GM18867 (cell line): ENCODE measurements at regions not wholly inside any gene's neighbourhood (a gene's known extent, or its start where the extent isn't known, plus 50 kb on each side); places are given as distances from the start of the nearest gene placed in this dataset.
"Not testable (repeated sequence)": the region's sequence is repeated elsewhere in the genome, so short reads cannot be mapped to it uniquely, and the experiment has no call there.

ENCODE experiments used
- ATAC-seq: cut with Tn5 transposase; IDR thresholded peaks from one replicate; pipeline ENCODE4 v1.9.1; 2021; ENCODE audit warnings: mild to moderate bottlenecking, moderate library complexity; ENCODE audit not compliant: unreplicated experiment

DNA sequence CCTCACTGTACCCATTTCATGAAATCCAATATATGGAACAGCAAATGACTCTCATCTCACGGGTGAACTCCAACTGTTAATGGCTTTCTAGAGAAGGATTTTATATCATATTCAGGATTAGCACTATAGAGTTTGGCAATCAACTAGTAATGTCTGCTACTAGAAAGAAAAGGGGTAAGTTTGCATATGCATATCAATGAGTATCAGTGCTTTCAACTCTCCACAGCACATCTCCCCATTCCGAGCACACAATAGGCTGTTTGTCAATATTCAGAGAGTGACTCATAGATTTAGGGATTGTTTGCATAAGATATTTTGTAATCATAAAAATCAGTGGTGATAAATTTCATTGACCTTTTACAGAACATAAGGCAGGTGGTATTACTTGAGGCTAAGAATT lies 163.2 kb upstream of the LMCD1 start:
- ATAC-seq, result no peak

DNA sequence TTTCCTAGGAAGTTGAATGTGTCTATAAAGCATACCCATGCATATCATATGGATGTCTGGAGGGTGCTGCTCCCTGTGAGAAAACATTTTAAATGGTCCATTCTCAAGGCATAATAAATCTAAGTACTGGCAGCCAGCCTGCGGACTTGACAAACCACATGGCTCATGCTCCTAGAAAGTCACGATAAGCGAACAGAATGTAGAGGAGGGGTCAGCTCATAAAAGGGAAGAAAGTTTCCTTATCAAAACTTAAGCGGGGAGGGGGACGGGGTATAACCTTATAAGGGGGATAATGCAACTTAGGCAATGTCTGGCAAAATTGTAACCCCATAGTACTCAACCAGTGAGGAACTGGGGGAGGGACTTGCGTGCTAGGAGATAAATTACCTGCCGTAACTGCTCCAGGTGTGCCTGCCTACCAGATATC lies 159.8 kb upstream of the LMCD1 start:
- ATAC-seq, result no peak

DNA sequence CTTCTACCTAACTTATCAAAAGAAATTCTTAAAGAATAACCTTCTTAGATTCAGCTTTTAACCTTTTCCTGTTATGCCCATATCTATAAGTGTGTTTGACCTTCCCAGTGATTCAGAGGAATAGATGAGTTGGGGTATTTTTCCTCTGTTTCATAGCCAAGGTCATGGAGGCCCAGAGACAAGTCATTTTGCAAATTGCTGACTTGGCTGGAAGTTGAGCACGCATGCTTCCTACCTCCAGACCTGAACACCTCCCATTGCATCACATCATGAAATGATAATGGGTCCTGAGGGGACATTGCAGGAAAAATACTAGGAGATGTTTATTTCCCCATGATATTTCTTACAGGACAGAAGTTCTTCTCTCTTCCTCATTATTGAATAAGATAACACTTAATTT lies 158.6 kb upstream of the LMCD1 start:
- no peak for ATAC-seq

DNA sequence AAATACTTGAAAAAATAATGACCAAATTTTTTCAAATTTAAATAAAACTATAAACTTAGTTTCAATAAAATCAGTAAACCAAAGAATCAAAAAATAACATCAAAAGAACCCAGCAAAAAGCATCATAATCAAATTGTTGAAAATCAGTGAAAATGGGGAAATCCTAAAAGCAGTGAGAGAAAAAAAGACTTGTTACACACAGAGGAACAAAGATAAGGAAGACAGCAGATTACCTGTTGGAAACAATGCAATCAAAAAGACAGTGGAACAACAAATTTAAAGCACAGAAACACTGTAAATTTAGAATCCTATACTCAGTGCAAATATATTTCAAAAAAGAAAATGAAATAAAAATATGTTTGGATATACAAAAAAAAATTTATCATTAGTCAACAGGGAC lies 156.2 kb upstream of the LMCD1 start:
- no peak for ATAC-seq

DNA sequence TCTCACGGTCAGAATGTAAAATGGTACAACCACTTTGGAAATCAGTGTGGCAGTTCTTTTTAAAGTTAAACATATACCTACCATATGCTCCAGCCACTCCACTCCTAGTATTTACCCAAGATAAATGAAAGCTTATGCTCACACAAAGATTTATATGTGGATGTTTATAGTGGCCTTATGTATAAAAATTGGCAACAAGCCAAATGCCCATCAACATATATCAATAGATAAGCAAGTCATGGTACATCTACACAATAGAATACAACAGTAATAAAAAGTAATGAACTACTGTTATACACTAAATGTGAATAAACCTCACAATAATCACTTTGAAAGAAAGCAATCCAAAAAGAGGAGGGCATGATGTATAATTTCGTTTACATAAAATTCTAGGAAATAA lies 153.5 kb upstream of the LMCD1 start:
- ATAC-seq, result no peak

DNA sequence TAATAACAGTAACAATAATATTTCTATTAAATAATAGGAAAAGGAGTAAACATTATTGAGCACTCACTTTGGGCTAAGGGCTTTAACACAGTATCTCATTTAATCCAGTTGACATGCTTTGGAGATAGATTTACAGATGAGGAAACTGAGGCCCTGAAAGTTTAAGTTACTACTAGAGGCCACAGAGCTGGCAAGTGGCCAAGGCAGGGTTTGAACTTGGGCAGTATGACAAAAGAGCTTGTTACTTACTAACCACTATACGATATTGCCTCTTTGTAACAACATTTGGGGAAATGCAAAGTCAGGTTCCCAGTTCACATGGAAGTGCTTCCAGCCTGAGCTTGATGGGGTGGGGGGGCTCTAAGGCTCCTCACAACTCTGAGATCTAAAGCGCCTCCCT lies 149.1 kb upstream of the LMCD1 start:
- ATAC-seq, result no peak

DNA sequence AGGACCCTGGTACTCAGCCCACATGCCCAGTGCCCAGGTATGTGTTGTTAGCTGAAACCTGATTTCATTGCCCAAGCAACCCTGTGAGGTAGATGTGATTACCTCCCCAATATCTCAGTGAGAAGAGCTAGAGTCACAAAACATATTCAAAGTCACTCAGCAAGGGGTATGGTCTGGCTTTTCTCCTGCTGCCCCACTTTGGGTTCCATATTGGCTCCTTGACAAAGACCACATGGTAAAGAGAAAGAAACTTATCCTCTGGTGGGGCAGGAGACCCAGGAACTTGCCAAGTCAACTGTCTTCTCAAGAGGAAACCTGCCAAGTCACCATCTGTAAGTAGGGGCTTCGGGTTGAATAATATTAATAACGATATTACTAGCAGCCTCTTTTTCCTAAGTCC lies 148.3 kb upstream of the LMCD1 start:
- no peak for ATAC-seq

DNA sequence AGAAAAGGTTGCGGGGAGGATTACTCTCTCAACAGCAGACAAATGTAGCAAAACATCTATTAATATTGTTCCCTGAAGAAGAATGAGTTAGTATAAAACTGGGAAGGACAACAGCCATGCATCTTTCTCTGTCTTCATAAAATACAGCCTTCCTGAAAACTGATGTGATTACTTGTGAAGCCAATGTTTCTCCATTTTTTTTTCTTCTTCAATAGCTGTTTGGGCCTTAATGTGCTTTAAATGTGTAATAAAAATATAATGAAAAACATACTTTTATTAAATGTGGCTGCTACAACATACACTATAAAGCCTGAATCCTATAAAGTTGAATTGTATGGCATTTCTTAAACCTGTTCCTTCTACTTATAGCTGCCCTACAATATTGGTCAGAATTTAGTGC lies 146.3 kb upstream of the LMCD1 start:
- ATAC-seq, result no peak

DNA sequence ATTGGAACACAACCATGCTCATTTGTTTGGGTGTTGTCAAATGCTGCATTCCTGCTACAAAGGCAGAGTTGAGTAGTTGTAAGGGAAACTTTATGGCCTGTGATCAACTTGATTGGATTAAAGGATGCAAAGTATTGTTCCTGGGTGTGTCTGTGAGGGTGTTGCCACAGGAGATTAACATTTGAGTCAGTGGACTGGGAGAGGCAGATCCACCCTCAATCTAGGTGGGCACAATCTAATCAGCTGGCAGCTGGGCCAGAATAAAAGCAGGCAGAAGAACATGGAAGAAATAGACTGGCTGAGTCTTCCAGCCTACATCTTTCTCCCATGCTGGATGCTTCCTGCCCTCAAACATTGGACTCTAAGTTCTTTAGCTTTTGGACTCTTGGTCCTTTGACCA lies 145.6 kb upstream of the LMCD1 start:
- ATAC-seq, result not testable (repeated sequence)

DNA sequence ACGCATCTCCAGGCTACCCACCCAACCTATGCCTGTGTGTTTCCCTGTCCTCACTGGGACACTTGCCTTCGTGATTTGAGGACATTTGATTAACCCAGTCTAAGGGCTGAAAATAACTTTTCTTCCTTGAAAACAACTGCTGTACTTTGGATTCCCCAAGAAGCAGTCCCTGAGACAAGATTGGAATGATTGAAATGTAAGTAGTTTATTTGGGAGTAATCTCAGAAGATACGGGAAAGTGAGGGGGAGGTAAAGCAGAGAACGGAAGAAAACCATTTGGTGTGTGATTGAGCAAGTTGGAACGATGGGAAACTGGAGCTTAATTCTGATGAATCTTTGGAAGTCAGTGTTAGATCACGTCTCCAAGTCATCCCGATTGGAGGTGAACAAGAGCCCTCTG lies 143.8 kb upstream of the LMCD1 start:
- ATAC-seq, result no peak

DNA sequence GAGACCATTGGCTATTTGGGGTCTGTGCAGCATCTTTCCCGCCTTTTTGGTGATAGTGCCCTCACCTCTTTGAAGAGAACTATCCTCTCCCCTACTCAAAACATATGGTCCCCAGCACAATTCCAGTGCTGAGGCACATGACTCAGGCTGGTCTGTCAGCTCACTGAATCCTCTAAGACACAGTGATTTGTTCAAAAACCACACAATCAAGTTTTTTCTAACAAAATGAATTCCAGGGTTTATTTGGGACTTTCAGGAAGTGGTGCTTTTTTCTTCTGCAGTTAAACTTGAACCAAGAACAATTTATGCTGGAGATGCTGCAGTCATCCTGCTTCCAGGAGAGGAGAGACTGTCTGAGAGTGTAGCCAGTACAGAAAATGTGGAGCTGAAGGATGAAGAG lies 142.5 kb upstream of the LMCD1 start:
- no peak for ATAC-seq

DNA sequence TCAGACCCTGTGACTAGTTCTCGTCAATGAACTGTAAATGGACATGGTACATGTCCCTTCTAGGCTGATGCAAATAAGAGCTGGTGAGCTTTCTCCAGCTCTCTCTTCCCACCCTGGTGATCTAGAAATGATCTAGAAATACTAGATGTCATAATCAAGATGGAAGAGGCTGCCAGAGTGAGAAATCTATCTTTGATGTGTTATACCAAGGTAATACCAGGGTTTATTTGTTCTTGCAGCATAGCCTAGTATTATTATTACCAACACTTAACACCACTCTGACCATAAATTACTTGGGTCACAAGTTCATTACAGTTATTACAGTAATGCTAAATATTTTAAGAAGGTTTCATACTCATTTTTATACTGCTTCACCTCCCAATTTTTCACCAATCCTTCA lies 138.4 kb upstream of the LMCD1 start:
- ATAC-seq, result no peak

DNA sequence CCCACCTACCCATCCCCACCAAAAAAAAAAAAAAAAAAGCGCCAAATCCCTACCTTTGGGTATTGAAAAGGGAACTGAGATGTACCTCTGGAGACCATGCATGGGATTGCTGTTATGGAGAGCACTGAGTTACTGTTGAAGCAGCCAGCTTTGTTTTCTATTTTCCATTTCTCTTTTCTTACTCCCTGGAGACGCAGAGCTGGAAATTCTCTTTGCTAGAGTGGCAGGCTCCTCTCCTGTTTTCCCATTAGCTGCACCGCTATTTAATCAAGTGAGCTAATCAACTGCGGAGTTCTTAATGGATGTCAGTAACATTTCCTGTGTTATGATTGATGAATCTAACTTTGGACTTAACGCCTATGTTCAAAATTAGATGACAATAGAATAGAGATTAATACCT lies 136.1 kb upstream of the LMCD1 start:
- no peak for ATAC-seq

DNA sequence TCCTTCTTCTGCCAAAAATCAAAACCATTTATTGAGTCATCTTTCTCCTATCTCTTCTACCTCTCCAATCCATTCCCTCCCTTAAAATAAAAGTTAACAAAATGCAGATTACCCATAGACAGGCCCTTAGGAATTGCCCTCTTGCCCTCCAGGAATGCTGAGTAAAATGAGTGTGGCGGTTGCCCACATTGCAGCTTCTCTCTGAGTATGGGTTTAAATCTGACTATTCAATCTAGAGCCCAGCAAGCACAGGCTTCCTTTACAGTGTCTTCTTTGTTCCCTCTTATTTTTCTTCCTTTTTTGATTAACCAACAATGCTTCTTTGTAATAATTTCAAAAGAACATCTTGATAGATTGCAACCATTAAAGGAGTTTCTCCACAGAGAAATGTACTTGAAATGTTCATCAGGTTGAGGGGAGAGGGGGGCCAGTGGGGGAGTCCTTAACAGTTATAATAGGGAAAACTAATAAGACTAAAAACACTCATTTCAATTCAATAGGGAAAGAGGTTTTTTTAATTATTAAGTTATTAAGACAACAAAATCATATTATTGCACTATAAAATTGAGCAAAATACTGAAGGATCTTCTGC lies 135.3 kb upstream of the LMCD1 start:
- no peak for ATAC-seq

DNA sequence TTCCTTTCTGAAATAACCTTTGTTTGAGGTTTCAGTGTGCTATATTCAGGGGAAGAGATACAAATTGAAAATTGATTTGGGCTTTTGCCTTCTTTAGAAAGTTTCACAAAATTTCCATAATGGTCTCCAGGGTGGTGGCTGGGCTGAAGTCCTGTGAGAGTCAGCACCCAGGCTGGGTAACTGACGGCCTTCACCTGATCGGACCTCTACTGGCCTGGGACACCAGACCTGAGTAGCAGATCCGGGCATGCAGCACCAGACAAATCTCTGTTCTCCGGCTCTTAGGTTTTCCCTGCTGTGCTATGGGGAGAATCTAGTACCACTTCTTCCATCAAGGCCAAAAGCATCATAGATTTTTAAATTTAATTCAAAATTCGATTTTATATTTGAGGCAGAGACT lies 133.0 kb upstream of the LMCD1 start:
- ATAC-seq, result no peak

DNA sequence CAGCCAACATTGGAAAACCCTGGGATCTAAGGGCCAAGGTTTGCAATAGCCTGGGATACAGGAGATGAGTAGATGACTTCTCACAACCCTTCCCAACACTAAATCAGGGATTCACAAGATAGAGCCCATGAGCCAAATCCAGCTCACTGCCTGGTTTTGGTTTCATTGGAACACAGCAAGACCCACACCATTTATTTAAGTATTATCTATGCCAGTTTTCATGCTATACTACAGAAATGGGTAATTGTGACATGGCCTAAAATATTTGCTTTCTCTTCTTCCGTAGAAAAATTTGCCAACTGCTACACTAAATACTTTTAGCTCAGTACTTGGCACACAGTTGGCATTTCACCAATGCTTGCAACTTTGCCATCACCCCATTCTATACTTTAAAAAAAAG lies 132.0 kb upstream of the LMCD1 start:
- ATAC-seq, result no peak

DNA sequence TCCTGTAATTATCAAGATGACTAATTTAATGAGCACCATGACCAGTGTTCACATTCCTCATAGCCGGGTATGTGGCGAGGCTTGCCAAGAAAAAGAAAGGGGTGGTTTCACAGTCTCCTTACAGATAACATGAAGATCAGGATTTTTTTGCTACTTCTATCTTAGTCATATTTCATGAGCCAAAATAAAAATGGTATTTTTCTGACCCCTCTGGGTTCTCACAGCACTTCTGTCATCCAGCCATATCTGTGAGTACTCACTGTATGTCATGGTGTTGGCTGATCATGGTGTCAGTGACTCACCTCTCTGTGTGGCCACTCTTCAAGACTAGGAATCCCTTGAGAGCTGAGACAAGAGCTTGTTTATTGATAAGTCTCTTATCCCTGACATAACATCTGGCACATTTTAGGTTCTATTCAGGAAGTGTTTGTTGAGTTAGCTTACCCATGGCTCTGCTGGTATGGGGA lies 130.5 kb upstream of the LMCD1 start:
- no peak for ATAC-seq

DNA sequence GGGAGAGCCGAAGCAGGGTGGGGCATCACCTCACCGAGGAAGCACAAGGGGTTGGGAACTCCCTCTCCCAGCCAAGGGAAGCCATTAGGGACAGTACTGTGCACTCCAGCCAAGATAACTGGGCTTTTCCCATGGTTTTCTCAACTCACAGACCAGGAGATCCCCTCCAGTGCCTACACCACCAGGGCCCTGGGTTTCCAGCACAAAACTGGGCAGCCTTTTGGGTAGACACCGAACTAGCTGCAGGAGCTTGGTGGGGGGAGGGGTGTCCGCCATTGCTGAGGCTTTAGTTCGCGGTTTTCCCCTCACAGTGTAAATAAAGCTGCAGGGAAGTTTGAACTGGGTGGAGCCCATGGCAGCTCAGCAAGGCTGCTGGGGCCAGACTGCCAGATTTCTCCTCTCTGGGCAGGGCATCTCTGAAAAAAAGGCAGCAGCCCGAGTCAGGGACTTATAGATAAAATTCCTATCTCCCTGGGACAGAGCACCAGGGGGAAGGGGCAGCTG lies 129.6 kb upstream of the LMCD1 start:
- no peak for ATAC-seq

DNA sequence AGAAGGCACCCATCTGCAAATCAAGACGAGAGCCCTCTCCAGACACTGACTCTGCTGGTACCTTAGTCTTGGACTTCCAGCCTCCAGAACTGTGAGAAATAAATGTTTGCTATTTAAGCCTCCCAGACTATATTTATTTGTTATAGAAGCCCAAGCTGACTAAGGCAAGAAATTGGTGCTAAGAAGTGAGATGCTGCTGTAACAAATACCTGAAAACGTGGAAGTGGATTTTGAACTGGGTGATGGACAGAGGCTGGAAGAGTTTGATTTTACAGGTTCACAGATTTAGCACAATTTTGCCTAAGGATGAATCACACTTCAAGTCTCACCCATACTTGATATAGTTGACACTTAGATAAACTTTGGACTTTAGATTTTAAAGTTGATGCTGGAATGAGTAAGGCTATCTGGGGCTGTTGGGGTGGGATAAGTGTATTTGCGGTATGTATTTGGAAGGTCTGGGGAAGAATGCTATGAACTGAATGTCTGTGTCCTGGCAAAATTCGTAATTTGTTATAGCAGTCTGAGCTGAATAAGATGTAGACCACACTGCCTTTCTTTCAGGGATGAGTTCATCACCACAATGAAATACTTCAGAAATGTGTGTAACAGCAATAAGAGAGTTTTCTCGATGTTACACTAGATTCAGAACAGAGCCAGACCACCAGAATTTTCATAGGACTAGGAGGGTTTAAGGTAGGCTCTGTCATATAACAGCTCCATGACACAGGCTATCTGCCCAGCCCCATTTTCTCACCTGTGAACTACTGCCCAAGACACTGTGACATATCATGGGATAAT lies 120.5 kb upstream of the LMCD1 start:
- no peak for ATAC-seq

DNA sequence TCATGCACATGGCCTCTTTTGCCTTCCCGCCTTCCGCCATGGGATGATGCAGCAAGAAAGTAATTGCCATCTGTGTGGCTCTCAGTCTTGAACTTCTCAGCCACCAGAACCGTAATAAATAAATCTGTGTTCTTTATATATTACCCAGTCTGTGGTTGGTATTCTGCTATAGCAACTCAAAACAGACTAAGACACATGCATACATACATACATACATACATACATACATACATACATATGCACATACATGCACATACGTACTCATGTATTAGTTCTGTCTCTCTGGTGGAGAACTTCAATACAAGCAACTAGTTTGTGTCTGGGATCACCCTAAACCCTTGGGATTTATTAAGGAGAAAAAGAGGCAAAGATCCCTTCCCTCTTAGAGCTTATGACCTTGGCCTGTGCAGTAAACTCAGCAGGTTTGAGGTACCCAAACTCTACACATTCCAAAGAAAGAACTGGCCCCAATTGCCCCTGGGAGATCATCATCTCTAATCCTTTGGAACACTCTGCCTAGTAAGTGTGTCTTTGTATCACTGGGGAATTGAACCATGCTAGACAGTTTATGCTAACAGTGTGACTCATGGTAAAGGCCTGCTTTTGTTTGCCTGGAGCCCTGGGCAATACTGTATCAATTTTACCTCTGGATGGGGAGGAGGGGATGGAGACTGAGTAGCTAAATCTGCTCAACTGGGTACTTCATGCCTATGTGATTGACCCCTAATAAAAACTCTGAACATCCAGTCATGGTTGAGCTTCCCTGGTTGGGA lies 115.6 kb upstream of the LMCD1 start:
- no peak for ATAC-seq

DNA sequence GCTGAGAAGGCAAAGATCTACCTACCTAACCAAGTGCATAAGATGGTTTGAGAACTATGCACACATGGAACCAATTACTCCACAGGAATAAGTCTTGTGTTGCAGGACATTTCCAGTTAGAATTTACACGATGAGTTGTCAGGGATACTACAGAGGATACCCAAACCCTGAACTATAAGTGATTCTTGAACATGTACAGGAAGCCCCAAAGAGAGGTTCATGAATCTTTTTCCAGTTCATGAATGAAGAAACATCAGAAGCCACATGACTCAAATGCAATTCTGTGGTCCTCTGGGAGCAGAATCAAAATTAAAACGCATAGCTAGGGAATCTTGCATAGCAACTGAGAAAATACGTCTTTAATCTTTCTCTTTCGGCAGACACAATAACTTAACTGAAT lies 114.1 kb upstream of the LMCD1 start:
- no peak for ATAC-seq

DNA sequence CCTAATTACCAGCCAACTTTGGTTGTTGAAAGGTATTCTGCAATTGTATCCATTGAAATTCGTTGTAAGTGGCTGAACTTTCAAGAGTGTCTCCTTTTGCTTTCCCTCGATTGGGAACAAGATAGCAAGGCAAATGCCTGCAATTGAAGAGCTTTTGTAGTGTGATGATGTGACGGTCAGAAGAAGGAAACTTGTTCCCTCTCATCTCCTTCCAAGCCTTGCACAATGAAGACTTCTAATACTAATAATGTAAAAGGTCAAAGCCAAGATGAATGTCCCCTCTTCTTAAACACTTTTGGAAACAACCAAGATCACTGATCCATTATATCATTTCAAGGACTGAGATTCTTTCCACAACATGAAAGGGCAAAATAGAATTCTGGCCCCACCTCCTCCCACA lies 101.9 kb upstream of the LMCD1 start:
- no peak for ATAC-seq
